Activated CD8-positive, alpha-beta T cell treated with anti-CD3 and anti-CD28 coated beads for 36 hours (primary cell): ENCODE measurements at regions not wholly inside any gene's neighbourhood (a gene's known extent, or its start where the extent isn't known, plus 50 kb on each side); places are given as distances from the start of the nearest gene placed in this dataset.
"Not testable (repeated sequence)": the region's sequence is repeated elsewhere in the genome, so short reads cannot be mapped to it uniquely, and the experiment has no call there.

ENCODE experiments used
- ATAC-seq: fragments of 200-7000 bp; cut with Tn5 transposase; one replicate; pipeline ENCODE4 v1.10.0; 2021; ENCODE audit warnings: mild to moderate bottlenecking, moderate library complexity
- CTCF ChIA-PET: fragments of 350-600 bp; sonication (Branson Sonifier 250); formaldehyde crosslinking; loops from one replicate; lab custom pipeline; 2021; ENCODE audit warnings: antibody characterized with exemption; lab: Charles Lee
- POLR2A ChIA-PET: fragments of 350-600 bp; sonication (Branson Sonifier 250); formaldehyde crosslinking; loops from one replicate; lab custom pipeline; 2021; ENCODE audit warnings: antibody characterized with exemption; lab: Charles Lee
- DNase-seq: peaks from one replicate; pipeline ENCODE4 v3.0.0-alpha.2; 2020
- H3K27ac Mint-ChIP-seq: one replicate; pipeline ENCODE4 v1.8.0; 2021; ENCODE audit warnings: mild to moderate bottlenecking, mixed read lengths
- H3K27me3 Mint-ChIP-seq: one replicate; pipeline ENCODE4 v1.8.0; 2021; ENCODE audit warnings: mixed read lengths
- H3K36me3 Mint-ChIP-seq: one replicate; pipeline ENCODE4 v1.8.0; 2021; ENCODE audit warnings: low read depth, mixed read lengths
- H3K4me1 Mint-ChIP-seq: one replicate; pipeline ENCODE4 v1.8.0; 2021; ENCODE audit warnings: low read depth, mixed read lengths
- H3K4me3 Mint-ChIP-seq: one replicate; pipeline ENCODE4 v1.8.0; 2021; ENCODE audit warnings: mild to moderate bottlenecking, moderate library complexity, mixed read lengths
- H3K9me3 Mint-ChIP-seq: one replicate; pipeline ENCODE4 v1.8.0; 2021; ENCODE audit warnings: mixed read lengths
- CTCF ChIP-seq: fragments of 200-600 bp; IDR thresholded peaks from one replicate; pipeline ENCODE4 v1.8.0; 2022; ENCODE audit warnings: antibody characterized with exemption, mild to moderate bottlenecking
- intact Hi-C: fragments of 100-400 bp; cut with micrococcal nuclease; formaldehyde crosslinking; loops from one replicate; pipeline ENCODE4 v1.10.0; 2022

- ChIA-PET CTCF (interaction anchor here (0.6 kb wide), 1 partner anchor 276 kb away, joined by 3 read pairs; no protein-coding TSS in a partner anchor), POLR2A (no interaction called here)
- no peaks in the 10 kb centered on the region for H3K4me1 Mint-ChIP-seq
- no peak for DNase-seq
- no peaks in the 10 kb centered on the region for H3K27me3 Mint-ChIP-seq
- H3K36me3 Mint-ChIP-seq = no peaks in the 10 kb centered on the region
- H3K27ac Mint-ChIP-seq = no peak overlapping the region
- TF ChIP-seq CTCF = no peak
- no peak for ATAC-seq
- intact Hi-C loops = no loop called here
- no peaks in the 10 kb centered on the region for H3K9me3 Mint-ChIP-seq
- H3K4me3 Mint-ChIP-seq = no peak overlapping the region
Observed at GRCh38 chr2:183903026-183903425, 695.3 kb upstream of the ZNF804A start.

GRCh38 chr2:183916041-183916440 lies 682.3 kb upstream of the ZNF804A start:
- DNase-seq, H3K4me3 Mint-ChIP-seq, H3K27me3 Mint-ChIP-seq, H3K27ac Mint-ChIP-seq, H3K9me3 Mint-ChIP-seq, intact Hi-C loops, ATAC-seq, H3K4me1 Mint-ChIP-seq, CTCF ChIA-PET, H3K36me3 Mint-ChIP-seq, POLR2A ChIA-PET: not testable (repeated sequence)

GRCh38 chr2:183919167-183919566 lies 679.2 kb upstream of the ZNF804A start:
- H3K4me3 Mint-ChIP-seq = no peak overlapping the region
- H3K27me3 Mint-ChIP-seq = no peaks in the 10 kb centered on the region
- peaks cover 8% of the 10 kb centered on the region for H3K9me3 Mint-ChIP-seq
- DNase-seq (no peak), ATAC-seq (no peak)
- TF ChIP-seq CTCF = no peak
- POLR2A ChIA-PET = no interaction called here
- CTCF ChIA-PET = no interaction called here
- intact Hi-C loops = no loop called here
- H3K36me3 Mint-ChIP-seq = no peaks in the 10 kb centered on the region
- H3K4me1 Mint-ChIP-seq = no peaks in the 10 kb centered on the region
- no peak overlapping the region for H3K27ac Mint-ChIP-seq

GRCh38 chr2:183919926-183920325 lies 678.4 kb upstream of the ZNF804A start:
- peaks cover 11% of the 10 kb centered on the region for H3K9me3 Mint-ChIP-seq
- ChIA-PET CTCF (no interaction called here), POLR2A (no interaction called here)
- no peaks in the 10 kb centered on the region for H3K27me3 Mint-ChIP-seq
- no peak overlapping the region for H3K4me3 Mint-ChIP-seq
- no peak for TF ChIP-seq CTCF
- H3K27ac Mint-ChIP-seq = no peak overlapping the region
- no peak for DNase-seq
- no peaks in the 10 kb centered on the region for H3K36me3 Mint-ChIP-seq
- H3K4me1 Mint-ChIP-seq = no peaks in the 10 kb centered on the region
- intact Hi-C loops = no loop called here
- ATAC-seq = no peak

GRCh38 chr2:183925281-183925680 lies 673.0 kb upstream of the ZNF804A start:
- POLR2A ChIA-PET = no interaction called here
- Mint-ChIP-seq H3K9me3 (peaks cover 14% of the 10 kb centered on the region), H3K27me3 (no peaks in the 10 kb centered on the region), H3K4me1 (no peaks in the 10 kb centered on the region), H3K4me3 (no peak overlapping the region), H3K27ac (no peak overlapping the region), H3K36me3 (no peaks in the 10 kb centered on the region)
- no peak for DNase-seq
- no peak for TF ChIP-seq CTCF
- no peak for ATAC-seq
- CTCF ChIA-PET = no interaction called here
- intact Hi-C loops = no loop called here

- POLR2A ChIA-PET = no interaction called here
- no peak for ATAC-seq
Observed at GRCh38 chr2:183926433-183926832, 671.9 kb upstream of the ZNF804A start.

More at GRCh38 chr2:183926433-183926832, 671.9 kb upstream of the ZNF804A start:
- H3K27ac Mint-ChIP-seq = no peak overlapping the region
- no peaks in the 10 kb centered on the region for H3K36me3 Mint-ChIP-seq
- intact Hi-C loops = no loop called here
- CTCF ChIA-PET = no interaction called here
- H3K4me1 Mint-ChIP-seq = no peaks in the 10 kb centered on the region
- H3K27me3 Mint-ChIP-seq = no peaks in the 10 kb centered on the region
- H3K4me3 Mint-ChIP-seq = no peak overlapping the region
- no peak for DNase-seq
- TF ChIP-seq CTCF = no peak
- peaks cover 12% of the 10 kb centered on the region for H3K9me3 Mint-ChIP-seq
